GM10248 (cell line): ENCODE measurements at regions not wholly inside any gene's neighbourhood (a gene's known extent, or its start where the extent isn't known, plus 50 kb on each side); places are given as distances from the start of the nearest gene placed in this dataset.

Experiments
- CTCF ChIA-PET: fragments of 300-600 bp; sonication (Branson Sonifier 250); formaldehyde crosslinking; extraction: SDS; loops from one replicate; lab custom pipeline; 2021; ENCODE audit warnings: antibody characterized with exemption; lab: Yijun Ruan, JAX
- POLR2A ChIA-PET: fragments of 350-650 bp; sonication (Branson Sonifier 250); formaldehyde crosslinking; extraction: SDS; loops from one replicate; lab custom pipeline; 2020; ENCODE audit warnings: antibody characterized with exemption; lab: Yijun Ruan, JAX
- DNase-seq: peaks from one replicate; pipeline ENCODE4 v3.0.0; 2012; ENCODE audit errors: extremely low spot score
- CTCF ChIP-seq: IDR thresholded peaks from 2 replicates; pipeline ENCODE4 v1.5.1; 2012; ENCODE audit warnings: mild to moderate bottlenecking, low read depth; ENCODE audit errors: extremely low read depth, missing control alignments, control extremely low read depth

- POLR2A ChIA-PET: no interaction called here
- CTCF ChIA-PET: no interaction called here
- no peak for TF ChIP-seq CTCF
- no peak for DNase-seq
These were observed 510.4 kb upstream of the AGTR1 start for GRCh38 chr3:148187296-148187695.

- TF ChIP-seq CTCF: no peak
- POLR2A ChIA-PET: no interaction called here
- CTCF ChIA-PET: no interaction called here
- no peak for DNase-seq
These were observed 507.2 kb upstream of the AGTR1 start for GRCh38 chr3:148190441-148190990.

GRCh38 chr3:148191966-148192365, 505.7 kb upstream of the AGTR1 start:
- ChIA-PET CTCF (interaction anchor here (0.9 kb wide), 1 partner anchor 184 kb away, joined by 3 read pairs; no protein-coding TSS in a partner anchor), POLR2A (no interaction called here)
- DNase-seq: no peak
- no peak for TF ChIP-seq CTCF

- ChIA-PET POLR2A (no interaction called here), CTCF (no interaction called here)
- no peak for TF ChIP-seq CTCF
- no peak for DNase-seq
These were observed 500.6 kb upstream of the AGTR1 start for GRCh38 chr3:148197061-148197460.

- CTCF ChIA-PET: interaction anchor here (0.9 to 2.1 kb wide), 4 partner anchors 14 to 23 kb away, joined by 3 to 6 read pairs (median 4); no protein-coding TSS in a partner anchor
- POLR2A ChIA-PET: no interaction called here
- DNase-seq: no peak
- no peak for TF ChIP-seq CTCF
These were observed 495.3 kb upstream of the AGTR1 start for GRCh38 chr3:148202386-148202785.

GRCh38 chr3:148203297-148204010, 494.2 kb upstream of the AGTR1 start:
- ChIA-PET POLR2A (no interaction called here), CTCF (interaction anchor here (1.0 to 1.6 kb wide), 3 partner anchors 7 to 15 kb away, joined by 3 to 4 read pairs (median 4); no protein-coding TSS in a partner anchor)
- no peak for TF ChIP-seq CTCF

More at GRCh38 chr3:148203297-148204010, 494.2 kb upstream of the AGTR1 start:
- DNase-seq: no peak
